Amniotic epithelial cell (primary cell): ENCODE measurements at regions not wholly inside any gene's neighbourhood (a gene's known extent, or its start where the extent isn't known, plus 50 kb on each side); places are given as distances from the start of the nearest gene placed in this dataset.
"Not testable (repeated sequence)": the region's sequence is repeated elsewhere in the genome, so short reads cannot be mapped to it uniquely, and the experiment has no call there.

Source experiments
- DNase-seq: peaks from one replicate; pipeline ENCODE4 v3.0.0-alpha.2; 2010; ENCODE audit warnings: low read depth

DNA sequence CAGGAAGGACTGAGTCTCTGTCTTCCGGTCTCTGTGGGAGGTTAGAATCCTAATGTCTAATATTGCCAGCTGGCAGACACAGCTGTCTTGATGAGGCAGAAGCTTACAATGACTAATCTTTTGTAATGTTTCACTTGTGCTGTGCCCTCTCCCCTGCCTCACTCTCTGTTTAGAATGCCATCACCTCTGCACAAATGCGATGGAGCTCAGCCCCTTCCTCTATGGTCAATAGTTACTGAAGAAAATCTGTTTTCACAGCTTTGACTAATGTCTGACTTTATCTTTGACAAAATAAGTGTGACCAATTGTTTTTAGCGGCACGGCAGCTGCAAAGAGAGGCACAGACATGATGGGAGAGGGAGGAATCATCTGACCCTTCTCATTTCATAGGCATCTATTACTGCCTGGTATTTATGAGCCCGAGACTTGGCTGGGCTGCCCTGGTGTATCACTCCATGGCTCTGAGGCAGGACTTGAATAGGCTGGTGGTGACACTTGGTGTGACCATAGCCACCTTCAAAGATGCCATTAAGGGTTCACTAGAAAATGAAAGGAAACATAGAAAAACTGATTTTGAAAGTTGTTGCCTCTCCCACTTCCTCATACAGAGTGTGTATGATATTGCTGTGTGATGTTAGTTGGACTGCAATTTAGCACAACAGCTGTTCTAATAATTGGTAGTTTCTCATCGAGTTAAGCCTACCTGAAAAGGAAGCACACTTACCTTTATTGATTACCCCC lies 163.2 kb upstream of the NBPF11 start:
- DNase-seq, result no peak

- DNase-seq, result no peak
These were observed 158.7 kb upstream of the NBPF11 start for GRCh38 chr1:148310807-148311206.

- no peak for DNase-seq
These were observed 157.9 kb upstream of the NBPF11 start for GRCh38 chr1:148309940-148310500.

GRCh38 chr1:148308832-148309458 lies 156.9 kb upstream of the NBPF11 start:
- peak; percentile 10 for DNase-seq

- DNase-seq, result no peak
These were observed 155.6 kb upstream of the NBPF11 start for GRCh38 chr1:148307583-148308185.

GRCh38 chr1:148304935-148305334 lies 152.9 kb upstream of the NBPF11 start:
- not testable (repeated sequence) for DNase-seq

DNA sequence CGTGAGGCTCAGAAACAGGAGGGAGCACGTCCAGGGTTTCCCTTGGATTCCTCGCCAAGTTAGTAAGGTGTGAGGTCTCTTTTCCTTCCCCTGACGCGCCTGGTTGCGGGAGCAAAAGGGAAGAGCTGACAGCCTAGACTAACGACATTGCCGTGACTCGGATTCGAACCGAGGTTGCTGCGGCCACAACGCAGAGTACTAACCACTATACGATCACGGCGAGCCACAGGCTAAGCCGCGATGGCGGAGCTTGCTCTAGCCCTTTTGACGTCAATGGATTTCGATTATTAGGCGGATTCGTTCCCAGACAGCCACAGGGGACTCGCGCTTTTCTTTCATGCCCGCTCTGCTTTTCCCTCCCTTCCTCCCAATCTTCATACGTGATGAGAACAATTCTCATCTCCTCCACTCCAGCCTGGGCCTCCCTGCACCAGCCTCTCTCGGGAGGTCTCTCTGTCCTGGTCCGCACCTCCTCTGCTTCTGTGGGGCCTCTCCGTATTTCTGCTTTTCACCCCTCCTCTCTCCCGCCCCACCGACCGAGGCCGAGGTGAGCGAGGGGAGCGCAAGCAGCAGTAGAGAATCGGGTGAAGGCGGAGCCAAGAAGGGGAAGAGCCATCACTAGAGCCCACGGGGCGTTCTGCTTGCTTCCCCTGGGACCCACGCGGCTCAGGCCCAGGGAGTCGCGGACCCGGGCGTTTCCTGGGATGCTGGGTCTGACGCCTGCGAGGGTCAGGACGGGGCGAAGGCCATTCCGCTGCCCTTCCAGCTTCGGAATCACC lies 150.7 kb upstream of the NBPF11 start:
- not testable (repeated sequence) for DNase-seq

GRCh38 chr1:148297852-148298251 lies 145.8 kb upstream of the NBPF11 start:
- not testable (repeated sequence) for DNase-seq

- DNase-seq, result no peak
These were observed 144.4 kb upstream of the NBPF11 start for GRCh38 chr1:148296511-148296910.

GRCh38 chr1:148294116-148294807 lies 142.2 kb upstream of the NBPF11 start:
- DNase-seq, result no peak

GRCh38 chr1:148293651-148294050 lies 141.6 kb upstream of the NBPF11 start:
- no peak for DNase-seq

GRCh38 chr1:148292915-148293314 lies 140.8 kb upstream of the NBPF11 start:
- no peak for DNase-seq

- DNase-seq, result peak; percentile 85
These were observed 138.8 kb upstream of the NBPF11 start for GRCh38 chr1:148290881-148291280.

GRCh38 chr1:148289647-148290046 lies 137.6 kb upstream of the NBPF11 start:
- DNase-seq, result no peak

DNA sequence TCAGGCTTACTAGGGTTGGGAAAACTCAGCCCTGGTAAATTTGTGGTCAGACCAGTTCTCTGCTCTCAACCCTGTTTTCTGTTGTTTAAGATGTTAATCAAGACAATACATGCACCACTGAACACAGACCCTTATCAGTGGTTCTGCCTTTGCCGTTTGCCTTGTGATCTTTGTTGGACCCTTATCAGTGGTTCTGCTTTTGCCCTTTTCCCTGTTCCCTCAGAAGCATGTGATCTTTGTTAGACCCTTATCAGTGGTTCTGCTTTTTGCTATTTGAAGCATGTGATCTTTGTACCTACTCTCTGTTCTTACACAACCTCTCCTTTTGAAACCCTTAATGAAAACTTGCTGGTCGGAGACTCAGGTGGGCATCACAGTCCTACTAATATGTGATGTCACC lies 133.9 kb upstream of the NBPF11 start:
- peak; percentile 45 for DNase-seq

- not testable (repeated sequence) for DNase-seq
These were observed 128.9 kb upstream of the NBPF11 start for GRCh38 chr1:148280831-148281572.

GRCh38 chr1:148279002-148279542 lies 127.0 kb upstream of the NBPF11 start:
- DNase-seq, result peak; percentile 64

- DNase-seq, result peak; percentile 77
These were observed 125.8 kb upstream of the NBPF11 start for GRCh38 chr1:148277865-148278279.

DNA sequence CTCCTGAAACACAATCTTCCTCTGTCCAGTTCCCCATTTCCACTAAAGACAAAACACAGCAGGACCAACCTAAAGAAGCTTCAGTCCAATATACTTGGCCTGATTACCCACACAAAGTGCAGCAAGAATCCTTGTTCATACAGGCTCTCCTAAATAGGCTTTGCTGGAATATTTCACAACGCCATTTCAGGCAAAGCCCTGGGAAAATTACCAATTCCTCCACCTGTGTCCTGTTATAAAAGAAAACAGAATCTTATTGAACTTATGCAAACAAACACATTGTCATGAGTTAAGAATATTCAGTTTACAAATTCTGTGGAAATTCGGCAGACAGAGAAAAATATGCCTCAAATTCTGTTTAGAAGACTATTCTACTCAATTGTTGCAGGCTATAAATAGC lies 115.0 kb upstream of the NBPF11 start:
- DNase-seq, result not testable (repeated sequence)
